Common myeloid progenitor, CD34-positive (primary cell): ENCODE measurements at regions not wholly inside any gene's neighbourhood (a gene's known extent, or its start where the extent isn't known, plus 50 kb on each side); places are given as distances from the start of the nearest gene placed in this dataset.

Experiments
- CTCF ChIA-PET: fragments of 350-600 bp; sonication (Branson Sonifier 250); formaldehyde crosslinking; loops from one replicate; lab custom pipeline; 2021; ENCODE audit warnings: antibody characterized with exemption; lab: Charles Lee
- POLR2A ChIA-PET: fragments of 350-600 bp; sonication (Branson Sonifier 250); formaldehyde crosslinking; loops from one replicate; lab custom pipeline; 2021; ENCODE audit warnings: antibody characterized with exemption; lab: Charles Lee
- DNase-seq, 3 donors: peaks; one replicate each; pipeline versions ENCODE4 v3.0.0 to v3.0.0-alpha.2; 2013
- H3K27ac ChIP-seq, 2 experiments: 1 replicate in 1 of 2; 2 replicates in 1 of 2; pipeline ENCODE4 v1.7.0; 2013; ENCODE audit warnings: inconsistent platforms in 2 of 2, low read length in 2 of 2, mild to moderate bottlenecking in 2 of 2, low read depth in 1 of 2, moderate library complexity in 1 of 2; ENCODE audit not compliant: severe bottlenecking in 2 of 2, insufficient read depth in 1 of 2, poor library complexity in 1 of 2
- H3K27me3 ChIP-seq, 5 experiments: replicated peaks in 2 of 5; 1 replicate in 3 of 5; 2 replicates in 2 of 5; pipeline versions ENCODE4 v1.6.1 to v1.7.0; 2013; ENCODE audit warnings: low read length in 4 of 5, mild to moderate bottlenecking in 2 of 5, moderate library complexity in 2 of 5, inconsistent platforms in 1 of 5; ENCODE audit not compliant: insufficient read depth in 5 of 5, control insufficient read depth in 4 of 5
- H3K36me3 ChIP-seq, 4 experiments: 1 replicate in 2 of 4; 2 replicates in 2 of 4; pipeline versions ENCODE4 v1.6.1 to v1.7.0; 2013; ENCODE audit warnings: low read length in 3 of 4, control low read depth in 1 of 4, mild to moderate bottlenecking in 1 of 4; ENCODE audit not compliant: control insufficient read depth in 4 of 4, insufficient read depth in 4 of 4
- H3K4me1 ChIP-seq, 4 experiments: 1 replicate in 3 of 4; 2 replicates in 1 of 4; pipeline versions ENCODE4 v1.6.1 to v1.7.1; 2013; ENCODE audit warnings: low read length in 3 of 4, mild to moderate bottlenecking in 3 of 4, control low read depth in 1 of 4, inconsistent platforms in 1 of 4, moderate library complexity in 1 of 4; ENCODE audit not compliant: control insufficient read depth in 4 of 4, insufficient read depth in 4 of 4; ENCODE audit errors: control extremely low read depth in 1 of 4
- H3K4me3 ChIP-seq, 7 experiments: 1 replicate in 4 of 7; 2 replicates in 3 of 7; pipeline versions ENCODE4 v1.5.1 to v1.7.0; 2013; ENCODE audit warnings: mild to moderate bottlenecking in 7 of 7, low read length in 6 of 7, moderate library complexity in 6 of 7, inconsistent platforms in 2 of 7, low read depth in 2 of 7, control low read depth in 1 of 7; ENCODE audit not compliant: insufficient read depth in 4 of 7, control insufficient read depth in 1 of 7; ENCODE audit errors: extremely low read depth in 1 of 7
- H3K9me3 ChIP-seq, 5 experiments: 1 replicate in 4 of 5; 2 replicates in 1 of 5; pipeline versions ENCODE4 v1.6.1 to v1.7.1; 2013; ENCODE audit warnings: low read length in 4 of 5, mild to moderate bottlenecking in 2 of 5, inconsistent platforms in 1 of 5, low read depth in 1 of 5, moderate library complexity in 1 of 5; ENCODE audit not compliant: control insufficient read depth in 4 of 5, insufficient read depth in 2 of 5; ENCODE audit errors: control extremely low read depth in 1 of 5
- WGBS: methylation state at CpG from one replicate; pipeline ENCODE4 v1.1.5; 2013; ENCODE audit not compliant: insufficient coverage; 5-methylcytosine and 5-hydroxymethylcytosine counted together

DNA sequence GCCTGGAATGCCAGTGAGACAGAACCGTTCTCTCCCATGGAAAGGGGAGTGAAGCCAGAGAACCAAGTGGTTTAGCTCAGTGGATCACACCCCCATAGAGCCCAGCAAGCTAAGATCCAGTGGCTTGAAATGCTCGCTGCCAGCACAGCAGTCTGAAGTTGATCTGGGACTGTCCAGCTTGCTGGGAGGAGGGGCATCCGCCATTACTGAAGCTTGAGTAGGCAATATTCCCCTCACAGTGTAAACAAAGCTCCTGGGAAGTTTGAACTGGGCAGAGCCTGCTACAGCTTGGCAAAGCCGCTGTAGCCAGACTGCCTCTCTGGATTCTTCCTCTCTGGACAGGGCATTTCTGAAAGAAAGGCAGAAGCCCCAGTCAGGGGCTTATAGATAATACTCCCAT, 374.3 kb upstream of the DCN start:
- H3K4me3 ChIP-seq = no peak overlapping the region
- DNase-seq = no peak
- H3K27ac ChIP-seq = no peak overlapping the region
- 97% methylated on average over 4 of the region's 4 CpGs for WGBS
- ChIA-PET CTCF (interaction anchor here (0.6 kb wide), 1 partner anchor 251 kb away, joined by 3 read pairs; no protein-coding TSS in a partner anchor), POLR2A (no interaction called here)
- no peaks in the 10 kb centered on the region for H3K27me3 ChIP-seq
- peaks cover 0 to 3% (median 0%) of the 10 kb centered on the region in 4 experiments for H3K4me1 ChIP-seq
- H3K9me3 ChIP-seq = peaks cover 0 to 6% (median 0%) of the 10 kb centered on the region in 5 experiments
- H3K36me3 ChIP-seq = no peaks in the 10 kb centered on the region

DNA sequence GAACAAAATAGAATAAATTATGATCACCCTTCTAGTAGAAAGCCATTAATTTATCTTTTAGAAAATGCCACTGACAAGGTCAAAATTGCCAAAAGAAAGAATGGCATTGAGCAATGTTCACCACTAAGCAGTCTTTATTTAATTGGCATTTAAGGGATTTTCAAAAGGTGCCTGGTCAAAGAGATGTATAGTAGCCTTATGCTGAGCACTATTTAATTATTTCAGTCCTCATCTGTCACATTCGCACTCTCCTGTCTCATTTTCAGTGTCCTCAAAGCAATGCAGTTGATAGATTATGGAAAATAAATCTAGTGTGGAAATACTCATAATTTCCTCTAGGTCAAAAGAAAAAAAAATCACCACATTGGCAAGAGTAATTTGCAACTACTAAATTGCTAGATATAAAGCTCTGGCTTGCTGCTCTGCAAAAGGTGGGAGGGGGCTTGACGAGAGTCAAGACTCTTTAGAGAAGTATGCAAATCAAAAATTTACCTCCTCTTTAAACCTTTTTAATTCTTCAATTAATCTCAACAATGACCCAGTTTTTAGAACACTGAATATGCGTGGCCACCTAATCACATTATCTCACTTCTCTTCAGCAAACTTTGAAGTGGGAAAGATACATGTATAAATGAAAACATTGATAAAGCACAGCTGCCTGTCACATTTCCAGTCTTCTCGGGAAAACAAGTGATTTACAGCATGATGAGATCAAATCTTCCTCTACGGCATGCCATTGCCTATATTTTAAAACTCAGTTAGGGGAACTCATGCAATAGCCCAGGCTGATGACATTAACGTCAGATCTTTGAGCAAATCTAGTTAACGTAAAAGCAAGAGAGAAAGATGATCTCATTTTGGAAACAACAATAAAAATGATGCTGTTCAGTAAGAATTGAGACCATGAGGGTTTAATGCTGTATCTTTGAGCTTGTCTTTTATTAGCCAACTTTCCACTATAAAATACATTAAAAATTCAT, 373.1 kb upstream of the DCN start:
- H3K27me3 ChIP-seq = no peaks in the 10 kb centered on the region
- WGBS = 88% methylated on average over 2 of the region's 7 CpGs
- H3K4me3 ChIP-seq = no peak overlapping the region
- H3K27ac ChIP-seq = no peak overlapping the region
- no peak for DNase-seq
- peaks cover 0 to 6% (median 0%) of the 10 kb centered on the region in 5 experiments for H3K9me3 ChIP-seq
- CTCF ChIA-PET = no interaction called here
- POLR2A ChIA-PET = no interaction called here
- H3K4me1 ChIP-seq = peaks cover 0 to 3% (median 0%) of the 10 kb centered on the region in 4 experiments
- H3K36me3 ChIP-seq = no peaks in the 10 kb centered on the region

DNA sequence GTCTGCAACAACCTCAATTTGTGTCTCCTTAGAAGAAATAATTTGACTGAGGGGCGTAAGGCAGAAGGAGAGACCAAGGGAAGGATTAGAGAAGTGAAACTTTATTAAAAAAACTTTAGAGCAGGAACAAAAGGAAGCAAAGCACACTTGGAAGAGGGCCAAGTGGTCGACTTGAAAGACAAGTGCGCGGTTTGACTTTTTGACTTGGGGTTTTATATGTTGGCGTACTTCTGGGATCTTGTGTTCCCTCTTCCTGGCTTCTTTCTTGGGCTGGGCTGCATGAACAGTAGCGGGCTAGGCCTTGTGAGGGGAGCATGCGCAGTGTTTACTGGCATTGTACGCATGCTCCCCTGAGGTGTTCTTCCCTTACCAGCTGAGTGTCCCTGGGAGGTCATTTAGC, 369.3 kb upstream of the DCN start:
- WGBS = 68% methylated on average over 8 of the region's 8 CpGs
- CTCF ChIA-PET = no interaction called here
- peak; percentile 3 to 23 (median 11) for DNase-seq

GRCh38 chr12:91551242-91551641, 368.6 kb upstream of the DCN start:
- no peak for DNase-seq
- Histone ChIP-seq H3K27ac (no peak overlapping the region), H3K4me1 (peaks cover 0 to 3% (median 0%) of the 10 kb centered on the region in 4 experiments), H3K4me3 (no peak overlapping the region), H3K27me3 (no peaks in the 10 kb centered on the region), H3K36me3 (no peaks in the 10 kb centered on the region), H3K9me3 (peaks cover 0 to 3% (median 0%) of the 10 kb centered on the region in 5 experiments)
- WGBS = no CpG with 5 or more reads among the region's 1 CpG
- CTCF ChIA-PET = no interaction called here
- POLR2A ChIA-PET = no interaction called here

More for the DNA sequence above, 369.3 kb upstream of the DCN start:
- Histone ChIP-seq H3K36me3 (no peaks in the 10 kb centered on the region), H3K9me3 (peaks cover 0 to 6% (median 0%) of the 10 kb centered on the region in 5 experiments), H3K4me1 (peaks cover 0 to 3% (median 0%) of the 10 kb centered on the region in 4 experiments), H3K4me3 (no peak overlapping the region), H3K27ac (no peak overlapping the region), H3K27me3 (no peaks in the 10 kb centered on the region)
- POLR2A ChIA-PET = no interaction called here

DNA sequence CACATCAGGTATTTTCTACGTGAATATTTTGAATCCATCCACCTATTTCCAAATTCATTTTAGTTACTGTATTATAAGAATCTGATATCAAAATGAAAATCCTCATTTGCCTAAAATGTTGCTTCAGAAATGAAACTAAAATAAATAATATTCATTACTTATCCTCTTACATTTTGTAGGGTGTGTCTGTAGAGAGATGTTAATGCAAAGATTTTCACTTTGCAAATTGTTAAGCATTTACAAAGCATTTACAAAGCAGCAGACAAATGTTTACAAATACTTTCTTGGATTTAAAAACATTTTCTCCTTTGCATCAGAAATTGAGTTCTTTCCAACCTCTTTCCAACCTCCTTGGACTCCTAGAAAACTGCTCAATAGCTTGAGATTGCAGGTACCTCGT, 360.0 kb upstream of the DCN start:
- H3K4me3 ChIP-seq = no peak overlapping the region
- ChIA-PET POLR2A (no interaction called here), CTCF (no interaction called here)
- 100% methylated on average over 1 of the region's 2 CpGs for WGBS
- no peaks in the 10 kb centered on the region for H3K36me3 ChIP-seq
- H3K4me1 ChIP-seq = peaks cover 0 to 2% (median 0%) of the 10 kb centered on the region in 4 experiments
- peaks cover 0 to 2% (median 0%) of the 10 kb centered on the region in 5 experiments for H3K9me3 ChIP-seq
- H3K27ac ChIP-seq = no peak overlapping the region
- no peaks in the 10 kb centered on the region for H3K27me3 ChIP-seq
- no peak for DNase-seq

DNA sequence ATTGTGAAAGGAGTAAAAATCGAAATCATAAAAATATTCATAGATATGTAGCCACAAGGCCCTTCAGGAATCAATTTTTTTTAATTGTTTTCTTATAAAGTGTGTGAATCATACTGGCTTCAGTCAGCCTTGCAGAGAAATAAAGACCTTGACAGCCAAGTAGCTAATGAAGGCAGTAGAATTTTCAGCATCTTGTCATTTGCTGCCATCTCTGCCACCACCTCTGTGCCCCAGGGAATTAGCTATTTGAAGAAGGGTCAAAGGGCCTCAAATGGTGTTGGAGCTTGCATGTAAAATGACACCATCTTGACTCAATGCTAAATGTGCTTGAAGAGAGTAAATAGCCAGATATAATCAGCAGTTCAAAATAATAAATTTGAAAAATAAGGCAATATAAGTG, 359.4 kb upstream of the DCN start:
- H3K27me3 ChIP-seq = no peaks in the 10 kb centered on the region
- no peaks in the 10 kb centered on the region for H3K36me3 ChIP-seq
- CTCF ChIA-PET = no interaction called here
- POLR2A ChIA-PET = no interaction called here
- no peak overlapping the region for H3K27ac ChIP-seq
- DNase-seq = no peak
- H3K4me1 ChIP-seq = peaks cover 0 to 2% (median 0%) of the 10 kb centered on the region in 4 experiments
- WGBS = no CpG with 5 or more reads among the region's 1 CpG
- no peak overlapping the region for H3K4me3 ChIP-seq
- H3K9me3 ChIP-seq = peaks cover 0 to 2% (median 0%) of the 10 kb centered on the region in 5 experiments

DNA sequence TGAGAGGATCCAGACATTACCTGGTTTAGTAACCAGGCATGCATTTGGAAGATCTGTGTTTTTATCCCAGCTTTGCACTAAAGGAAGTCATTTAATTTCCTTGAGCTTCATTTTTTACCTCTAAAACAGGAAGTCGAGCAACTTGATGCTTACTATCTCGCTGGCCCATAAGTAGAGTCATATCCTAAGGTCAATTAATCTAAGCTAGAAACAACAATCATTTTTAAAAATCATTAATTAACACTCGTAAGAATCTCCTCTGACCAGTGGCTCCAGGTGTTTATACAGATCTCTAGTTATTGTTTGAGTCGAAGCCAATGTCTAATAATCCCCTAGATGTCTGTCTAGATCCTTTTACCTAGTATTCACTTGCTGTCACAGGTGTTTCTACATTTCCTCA, 355.8 kb upstream of the DCN start:
- Histone ChIP-seq H3K9me3 (peaks cover 0 to 6% (median 2%) of the 10 kb centered on the region in 5 experiments), H3K27me3 (no peaks in the 10 kb centered on the region), H3K4me3 (no peak overlapping the region), H3K36me3 (no peaks in the 10 kb centered on the region), H3K27ac (no peak overlapping the region), H3K4me1 (peaks cover 0 to 2% (median 0%) of the 10 kb centered on the region in 4 experiments)
- WGBS = 9% methylated on average over 4 of the region's 4 CpGs
- DNase-seq = peak in 1 of 3 donors; percentile 20
- ChIA-PET POLR2A (no interaction called here), CTCF (no interaction called here)
